ENCODE measurements at regions not wholly inside any gene's neighbourhood (a gene's known extent, or its start where the extent isn't known, plus 50 kb on each side); places are given as distances from the start of the nearest gene placed in this dataset.

- TF ChIP-seq REST (IDR thresholded peaks at IDR 0.05; ENCODE audit: unreplicated experiment), result no peak
Observed at GRCh38 chr20:39894067-39894466, 795.0 kb downstream of the MAFB start (continued).

GRCh38 chr20:39893003-39893685 is 795.9 kb downstream of the MAFB start:
- no peak for ATAC-seq

More at GRCh38 chr20:39893003-39893685, 795.9 kb downstream of the MAFB start:
- no peaks in the 10 kb centered on the region; the same call in 1 of the 2 replicates for H4K20me1 ChIP-seq (replicated peaks; ENCODE audit: insufficient read depth)
- H3K79me2 ChIP-seq (replicated peaks; ENCODE audit: insufficient read depth), result no peaks in the 10 kb centered on the region
- no peak overlapping the region for H3K27ac ChIP-seq (ENCODE audit: low read depth)
- H3K4me3 ChIP-seq, result no peak overlapping the region
- Mint-ChIP-seq H3K36me3 (ENCODE audit: low read depth) (0 out of 3 replicates have a peak, but pooled peaks cover 2% of the 10 kb centered on the region), H3K27me3 (ENCODE audit: insufficient read depth, low read depth, poor library complexity) (no peaks in the 10 kb centered on the region), H3K9me3 (no peaks in the 10 kb centered on the region), H3K27ac (no peak overlapping the region; the same call in 1 of the 2 replicates), H3K4me1 (peaks cover 2% of the 10 kb centered on the region; the same call in 2 of the 3 replicates), H3K4me3 (no peak overlapping the region)
- no peaks in the 10 kb centered on the region for H3K27me3 ChIP-seq (ENCODE audit: insufficient read depth)
- 0 out of 2 replicates have a peak overlapping the region, but pooled peaks have one; percentile 15 for H2AFZ ChIP-seq
- no peaks in the 10 kb centered on the region for H3K36me3 ChIP-seq (ENCODE audit: insufficient read depth)
- H3F3A ChIP-seq (replicated peaks; ENCODE audit: low read depth), result no peaks in the 10 kb centered on the region
- H3K4me2 ChIP-seq, result no peak overlapping the region
- peak; percentile 28 for DNase-seq (ENCODE audit: low spot score)
- TF ChIP-seq EZH2phosphoT487 (IDR thresholded peaks at IDR 0.05; ENCODE audit: unreplicated experiment) (no peak), CTCF (conservative IDR thresholded peaks at IDR 0.05; ENCODE audit: low read depth in 2 of 2) (no peak; a peak in 1 of 4 replicates), ETS1 (IDR thresholded peaks at IDR 0.05) (no peak), REST (IDR thresholded peaks at IDR 0.05; ENCODE audit: unreplicated experiment) (no peak)
- peaks cover 16% of the 10 kb centered on the region for H3K9me2 ChIP-seq (ENCODE audit: insufficient read depth)
- H3K4me1 ChIP-seq (ENCODE audit: insufficient read depth), result no peaks in the 10 kb centered on the region
